GM20000 (cell line): ENCODE measurements at regions not wholly inside any gene's neighbourhood (a gene's known extent, or its start where the extent isn't known, plus 50 kb on each side); places are given as distances from the start of the nearest gene placed in this dataset.

Experiments used
- DNase-seq: peaks from one replicate; pipeline ENCODE4 v3.0.0; 2012; ENCODE audit warnings: low spot score
- CTCF ChIP-seq: IDR thresholded peaks from 2 replicates; pipeline ENCODE4 v1.5.1; 2012; ENCODE audit warnings: mild to moderate bottlenecking, control low read depth; ENCODE audit errors: extremely low read depth, missing control alignments

- TF ChIP-seq CTCF: no peak
- DNase-seq: no peak
Measured at GRCh38 chr11:134579724-134580609, 167.9 kb upstream of the B3GAT1 start.

DNA sequence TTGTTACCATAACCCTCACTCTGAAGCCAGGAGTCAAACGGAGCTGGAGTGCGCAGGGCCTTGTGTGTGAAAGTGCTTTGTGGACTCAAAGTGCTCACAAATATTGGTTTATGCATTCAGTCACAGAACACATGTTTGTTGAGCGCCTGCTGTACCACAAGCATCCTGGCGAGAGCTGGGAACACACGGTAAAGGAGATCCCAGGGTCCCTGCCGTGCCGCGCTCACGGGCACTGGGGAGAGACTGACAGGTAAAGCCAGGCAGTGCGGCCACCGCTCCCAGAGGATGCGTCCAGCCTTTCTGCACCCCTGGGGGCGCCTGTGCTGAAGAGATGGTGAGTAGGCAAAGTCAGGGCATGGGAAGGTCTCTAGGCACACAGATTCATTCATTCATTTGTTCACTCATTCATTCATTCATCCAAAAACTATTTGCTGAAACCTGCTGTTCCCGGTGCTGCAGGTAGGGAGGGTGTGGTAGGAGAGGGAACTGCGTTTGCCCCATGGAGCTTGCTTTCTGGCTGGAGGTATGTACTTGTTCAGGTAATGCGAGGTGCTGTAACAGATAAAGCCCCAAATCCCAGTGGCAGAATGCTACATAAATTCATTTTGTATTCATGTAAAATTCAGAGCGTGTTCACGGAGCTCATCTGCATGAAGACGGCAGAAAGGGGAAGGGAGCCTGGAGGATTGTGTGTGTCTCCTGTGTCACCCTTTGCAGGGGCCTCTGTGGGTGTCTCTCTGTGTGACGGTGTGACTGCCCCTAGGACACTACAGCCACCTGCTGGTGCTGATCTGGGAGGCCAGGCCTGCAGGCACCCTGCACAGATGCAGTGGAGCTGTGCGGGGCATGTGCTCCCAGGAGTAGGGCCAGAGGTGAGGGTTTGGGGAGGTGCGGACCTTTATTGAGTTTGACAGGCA lies 167.0 kb upstream of the B3GAT1 start:
- no peak for DNase-seq

GRCh38 chr11:134577751-134578395 lies 165.8 kb upstream of the B3GAT1 start:
- TF ChIP-seq CTCF: no peak
- DNase-seq: no peak

More for the DNA sequence above, 167.0 kb upstream of the B3GAT1 start:
- TF ChIP-seq CTCF: no peak

DNA sequence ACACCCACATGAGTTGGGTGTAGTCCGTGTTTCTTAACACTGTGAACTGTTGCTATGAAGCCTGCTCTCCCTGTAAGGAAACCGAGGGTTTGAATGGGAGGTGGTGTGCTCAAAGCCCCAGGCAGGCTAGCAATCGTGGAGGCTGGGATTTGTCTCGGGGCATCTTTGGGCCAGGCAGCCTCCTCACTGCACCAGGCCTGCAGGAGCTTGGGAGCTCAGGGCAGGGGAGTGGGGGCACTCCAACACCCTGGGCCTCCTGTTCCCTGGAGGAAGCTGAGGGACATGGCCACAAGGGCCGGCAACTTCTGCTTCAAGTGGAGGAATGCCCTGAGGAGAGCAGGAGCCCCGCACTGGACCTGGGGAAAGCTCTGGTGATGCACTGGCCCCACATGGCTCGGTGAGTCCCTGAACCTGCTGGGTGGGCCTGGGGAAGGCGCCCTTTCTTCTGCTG lies 164.7 kb upstream of the B3GAT1 start:
- no peak for DNase-seq
- no peak for TF ChIP-seq CTCF

- TF ChIP-seq CTCF: no peak
- DNase-seq: no peak
Measured at GRCh38 chr11:134576286-134576685, 164.2 kb upstream of the B3GAT1 start.

DNA sequence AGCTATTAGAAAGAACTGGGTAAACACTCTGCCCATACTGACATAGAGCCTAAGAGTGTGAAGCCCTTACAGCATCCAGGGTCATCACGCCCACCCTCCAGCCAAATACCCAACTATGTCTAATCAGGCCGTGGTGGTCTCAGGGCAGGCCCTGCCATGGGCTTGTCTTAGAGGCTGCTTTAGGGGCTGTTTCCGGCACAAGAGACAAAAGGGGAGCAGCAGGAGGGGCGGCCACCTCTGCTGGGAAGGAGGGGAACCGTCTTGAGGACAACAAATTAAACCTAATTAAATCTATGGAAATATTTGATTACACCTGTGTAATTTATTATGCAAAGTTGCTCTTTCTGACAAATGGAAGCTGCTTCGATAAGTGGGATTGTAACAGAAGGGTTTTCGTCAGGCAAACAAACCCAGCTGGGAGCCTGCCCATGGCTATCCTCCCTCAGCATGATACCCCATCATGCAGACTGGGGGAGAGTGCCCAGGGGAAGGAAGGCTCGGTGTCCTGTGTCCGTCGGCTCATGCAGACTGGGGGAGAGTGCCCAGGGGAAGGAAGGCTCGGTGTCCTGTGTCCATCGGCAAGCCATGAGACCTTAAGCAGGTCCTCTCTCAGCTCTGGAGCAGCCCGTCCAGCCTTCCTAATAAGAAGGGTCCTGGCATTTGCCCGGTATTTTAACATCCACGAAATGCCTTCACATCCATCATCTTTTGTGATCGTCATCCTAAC lies 163.6 kb upstream of the B3GAT1 start:
- DNase-seq: no peak
- no peak for TF ChIP-seq CTCF
